ENCODE measurements at regions not wholly inside any gene's neighbourhood (a gene's known extent, or its start where the extent isn't known, plus 50 kb on each side); places are given as distances from the start of the nearest gene placed in this dataset.

- BruUV-seq (replicated peaks): no TSS peak
- Histone ChIP-seq H3K4me2 (no peak overlapping the region), H3K4me3 (no peak overlapping the region), H3K4me1 (replicated peaks; ENCODE audit: insufficient read depth) (no peaks in the 10 kb centered on the region), H3K79me2 (ENCODE audit: low read depth) (no peaks in the 10 kb centered on the region), H4K20me1 (ENCODE audit: insufficient read depth) (no peaks in the 10 kb centered on the region), H3K27ac (no peak overlapping the region), H3K27me3 (ENCODE audit: insufficient read depth, low read depth) (peaks cover 32% of the 10 kb centered on the region), H3K9me3 (ENCODE audit: insufficient read depth, low read depth) (no peaks in the 10 kb centered on the region), H3K9me2 (ENCODE audit: insufficient read depth) (no peaks in the 10 kb centered on the region), H3F3A (ENCODE audit: insufficient read depth, low read depth) (no peaks in the 10 kb centered on the region), H2AFZ (no peak overlapping the region), H3K36me3 (ENCODE audit: low read depth) (no peaks in the 10 kb centered on the region)
- TF ChIP-seq EZH2 (IDR thresholded peaks at IDR 0.05; ENCODE audit: low read depth): no peak
- TF ChIP-seq, protein P1, sequence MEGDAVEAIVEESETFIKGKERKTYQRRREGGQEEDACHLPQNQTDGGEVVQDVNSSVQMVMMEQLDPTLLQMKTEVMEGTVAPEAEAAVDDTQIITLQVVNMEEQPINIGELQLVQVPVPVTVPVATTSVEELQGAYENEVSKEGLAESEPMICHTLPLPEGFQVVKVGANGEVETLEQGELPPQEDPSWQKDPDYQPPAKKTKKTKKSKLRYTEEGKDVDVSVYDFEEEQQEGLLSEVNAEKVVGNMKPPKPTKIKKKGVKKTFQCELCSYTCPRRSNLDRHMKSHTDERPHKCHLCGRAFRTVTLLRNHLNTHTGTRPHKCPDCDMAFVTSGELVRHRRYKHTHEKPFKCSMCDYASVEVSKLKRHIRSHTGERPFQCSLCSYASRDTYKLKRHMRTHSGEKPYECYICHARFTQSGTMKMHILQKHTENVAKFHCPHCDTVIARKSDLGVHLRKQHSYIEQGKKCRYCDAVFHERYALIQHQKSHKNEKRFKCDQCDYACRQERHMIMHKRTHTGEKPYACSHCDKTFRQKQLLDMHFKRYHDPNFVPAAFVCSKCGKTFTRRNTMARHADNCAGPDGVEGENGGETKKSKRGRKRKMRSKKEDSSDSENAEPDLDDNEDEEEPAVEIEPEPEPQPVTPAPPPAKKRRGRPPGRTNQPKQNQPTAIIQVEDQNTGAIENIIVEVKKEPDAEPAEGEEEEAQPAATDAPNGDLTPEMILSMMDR (conservative IDR thresholded peaks at IDR 0.05): no peak
- DNase-seq: no peak
- intact Hi-C loops (cut with micrococcal nuclease; ENCODE audit: unreplicated experiment): no loop called here
- ChIA-PET CTCF (no interaction called here), POLR2A (ENCODE audit: unreplicated experiment) (no interaction called here)
These were observed 443.6 kb upstream of the HNRNPA3 start for GRCh38 chr2:176769021-176769420.

DNA sequence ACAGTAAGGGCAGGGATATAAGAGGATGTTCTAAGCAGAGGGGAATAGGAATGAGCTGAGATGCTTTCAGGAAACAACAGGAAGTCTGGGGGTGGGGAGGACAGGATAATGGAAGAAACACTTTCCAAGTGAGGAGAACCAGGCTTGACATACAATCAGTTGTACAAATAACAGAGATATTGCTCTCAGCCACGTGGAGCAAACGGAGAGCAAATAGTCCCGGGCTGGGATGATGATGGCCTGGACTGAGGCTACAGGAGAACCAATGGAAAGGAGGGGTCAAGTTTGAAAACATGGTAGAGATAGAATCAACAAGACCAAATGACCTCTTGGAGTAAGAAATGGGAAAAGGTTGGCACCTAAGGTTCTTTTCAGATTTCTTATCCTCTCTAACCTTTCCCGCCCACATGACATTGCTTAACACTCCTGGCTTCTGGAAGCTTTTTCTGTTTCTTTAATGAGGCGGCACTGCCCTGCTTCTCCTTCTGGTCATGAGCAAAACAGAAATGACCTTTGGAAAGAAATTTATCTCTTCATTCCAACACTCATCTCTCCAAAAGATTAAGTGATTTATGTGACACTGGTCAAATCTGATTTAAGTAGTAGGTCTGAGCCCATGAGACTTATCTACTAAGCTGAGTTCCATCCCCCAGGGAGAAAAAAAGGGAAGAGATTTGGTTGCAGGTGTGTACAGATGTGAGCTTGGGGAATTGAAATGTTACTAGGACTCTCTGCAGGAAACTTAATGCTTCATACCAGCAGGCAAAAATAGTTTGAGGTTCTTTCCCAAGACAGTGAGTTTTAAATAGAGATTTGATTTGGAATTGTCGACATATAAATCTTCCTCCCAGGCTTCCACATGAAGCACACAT lies 442.9 kb upstream of the HNRNPA3 start:
- H3K79me2 ChIP-seq (ENCODE audit: low read depth): no peaks in the 10 kb centered on the region
- H4K20me1 ChIP-seq (ENCODE audit: insufficient read depth): no peaks in the 10 kb centered on the region
- BruUV-seq (replicated peaks): no TSS peak
- ChIA-PET CTCF (no interaction called here), POLR2A (ENCODE audit: unreplicated experiment) (no interaction called here)
- H3K27me3 ChIP-seq (ENCODE audit: insufficient read depth, low read depth): peaks cover 25% of the 10 kb centered on the region
- no peak overlapping the region for H2AFZ ChIP-seq
- no peak overlapping the region for H3K27ac ChIP-seq
- no peak for DNase-seq
- no peaks in the 10 kb centered on the region for H3K4me1 ChIP-seq (replicated peaks; ENCODE audit: insufficient read depth)
- no peaks in the 10 kb centered on the region for H3K9me2 ChIP-seq (ENCODE audit: insufficient read depth)
- no peaks in the 10 kb centered on the region for H3K9me3 ChIP-seq (ENCODE audit: insufficient read depth, low read depth)
- H3K4me3 ChIP-seq: no peak overlapping the region
- intact Hi-C loops (cut with micrococcal nuclease; ENCODE audit: unreplicated experiment): no loop called here
- no peak for TF ChIP-seq EZH2 (IDR thresholded peaks at IDR 0.05; ENCODE audit: low read depth)
- TF ChIP-seq, protein P1 (conservative IDR thresholded peaks at IDR 0.05): no peak
- no peaks in the 10 kb centered on the region for H3K36me3 ChIP-seq (ENCODE audit: low read depth)
- H3F3A ChIP-seq (ENCODE audit: insufficient read depth, low read depth): no peaks in the 10 kb centered on the region
- H3K4me2 ChIP-seq: no peak overlapping the region

- Histone ChIP-seq H3F3A (ENCODE audit: insufficient read depth, low read depth) (no peaks in the 10 kb centered on the region), H3K4me2 (no peak overlapping the region), H3K27me3 (ENCODE audit: insufficient read depth, low read depth) (no peaks in the 10 kb centered on the region), H3K9me3 (ENCODE audit: insufficient read depth, low read depth) (no peaks in the 10 kb centered on the region), H3K4me3 (no peak overlapping the region), H3K36me3 (ENCODE audit: low read depth) (no peaks in the 10 kb centered on the region), H3K9me2 (ENCODE audit: insufficient read depth) (no peaks in the 10 kb centered on the region), H3K4me1 (replicated peaks; ENCODE audit: insufficient read depth) (no peaks in the 10 kb centered on the region), H3K79me2 (ENCODE audit: low read depth) (no peaks in the 10 kb centered on the region), H2AFZ (no peak overlapping the region), H3K27ac (no peak overlapping the region), H4K20me1 (ENCODE audit: insufficient read depth) (no peaks in the 10 kb centered on the region)
- ChIA-PET POLR2A (ENCODE audit: unreplicated experiment) (no interaction called here), CTCF (no interaction called here)
- no peak for TF ChIP-seq EZH2 (IDR thresholded peaks at IDR 0.05; ENCODE audit: low read depth)
- TF ChIP-seq, protein P1 (conservative IDR thresholded peaks at IDR 0.05): no peak
- BruUV-seq (replicated peaks): no TSS peak
- DNase-seq: no peak
- intact Hi-C loops (cut with micrococcal nuclease; ENCODE audit: unreplicated experiment): no loop called here
These were observed 439.8 kb upstream of the HNRNPA3 start for GRCh38 chr2:176772816-176773215.

Data from PC-9 (cell line).